ENCODE measurements at regions not wholly inside any gene's neighbourhood (a gene's known extent, or its start where the extent isn't known, plus 50 kb on each side); places are given as distances from the start of the nearest gene placed in this dataset.

GRCh38 chr2:176614049-176614448, 344.8 kb downstream of the MTX2 start:
- Histone ChIP-seq H3K27ac (no peak overlapping the region), H3K4me3 (no peak overlapping the region), H3K36me3 (no peaks in the 10 kb centered on the region), H3K4me1 (ENCODE audit: control insufficient read depth in 1 of 2, low read depth in 2 of 2) (no peaks in the 10 kb centered on the region), H3K9me3 (no peaks in the 10 kb centered on the region), H3K27me3 (replicated peaks; ENCODE audit: insufficient read depth) (no peaks in the 10 kb centered on the region)
- DNase-seq (ENCODE audit: low spot score) (no peak), ATAC-seq (ENCODE audit: insufficient number of reproducible peaks, low FRiP score, low read depth) (no peak)
- TF ChIP-seq, protein P1, sequence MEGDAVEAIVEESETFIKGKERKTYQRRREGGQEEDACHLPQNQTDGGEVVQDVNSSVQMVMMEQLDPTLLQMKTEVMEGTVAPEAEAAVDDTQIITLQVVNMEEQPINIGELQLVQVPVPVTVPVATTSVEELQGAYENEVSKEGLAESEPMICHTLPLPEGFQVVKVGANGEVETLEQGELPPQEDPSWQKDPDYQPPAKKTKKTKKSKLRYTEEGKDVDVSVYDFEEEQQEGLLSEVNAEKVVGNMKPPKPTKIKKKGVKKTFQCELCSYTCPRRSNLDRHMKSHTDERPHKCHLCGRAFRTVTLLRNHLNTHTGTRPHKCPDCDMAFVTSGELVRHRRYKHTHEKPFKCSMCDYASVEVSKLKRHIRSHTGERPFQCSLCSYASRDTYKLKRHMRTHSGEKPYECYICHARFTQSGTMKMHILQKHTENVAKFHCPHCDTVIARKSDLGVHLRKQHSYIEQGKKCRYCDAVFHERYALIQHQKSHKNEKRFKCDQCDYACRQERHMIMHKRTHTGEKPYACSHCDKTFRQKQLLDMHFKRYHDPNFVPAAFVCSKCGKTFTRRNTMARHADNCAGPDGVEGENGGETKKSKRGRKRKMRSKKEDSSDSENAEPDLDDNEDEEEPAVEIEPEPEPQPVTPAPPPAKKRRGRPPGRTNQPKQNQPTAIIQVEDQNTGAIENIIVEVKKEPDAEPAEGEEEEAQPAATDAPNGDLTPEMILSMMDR (IDR thresholded peaks at IDR 0.05) = no peak

DNA sequence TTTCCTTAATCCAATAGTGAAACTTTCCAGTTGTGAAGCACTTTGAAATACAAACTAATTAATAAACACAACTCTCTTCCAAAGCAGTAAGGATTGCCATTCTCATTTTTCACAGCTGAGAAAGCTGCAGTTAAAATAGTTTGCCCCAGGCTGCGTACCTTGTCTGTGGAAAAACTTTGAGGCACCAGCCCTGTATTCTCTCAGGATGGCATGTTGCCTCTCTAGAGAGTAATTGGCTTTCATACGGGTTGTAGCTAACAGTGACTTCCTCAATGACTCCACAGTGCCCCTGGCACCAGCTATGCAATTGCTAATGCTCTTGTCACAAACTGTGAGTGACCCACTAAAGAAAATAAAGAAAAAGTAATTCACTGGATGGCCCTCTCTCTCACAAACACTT, 345.7 kb downstream of the MTX2 start:
- no peaks in the 10 kb centered on the region for H3K4me1 ChIP-seq (ENCODE audit: control insufficient read depth in 1 of 2, low read depth in 2 of 2)
- ATAC-seq (ENCODE audit: insufficient number of reproducible peaks, low FRiP score, low read depth) (no peak), DNase-seq (ENCODE audit: low spot score) (no peak)
- H3K4me3 ChIP-seq = no peak overlapping the region
- H3K9me3 ChIP-seq = no peaks in the 10 kb centered on the region
- no peaks in the 10 kb centered on the region for H3K27me3 ChIP-seq (replicated peaks; ENCODE audit: insufficient read depth)
- H3K36me3 ChIP-seq = no peaks in the 10 kb centered on the region
- H3K27ac ChIP-seq = no peak overlapping the region
- TF ChIP-seq, protein P1 (IDR thresholded peaks at IDR 0.05) = no peak

- no peaks in the 10 kb centered on the region for H3K9me3 ChIP-seq
- no peaks in the 10 kb centered on the region for H3K36me3 ChIP-seq
- no peak overlapping the region for H3K4me3 ChIP-seq
- TF ChIP-seq, protein P1 (IDR thresholded peaks at IDR 0.05) = no peak
- H3K27ac ChIP-seq = no peak overlapping the region
- no peaks in the 10 kb centered on the region for H3K4me1 ChIP-seq (ENCODE audit: control insufficient read depth in 1 of 2, low read depth in 2 of 2)
- DNase-seq (ENCODE audit: low spot score) (no peak), ATAC-seq (ENCODE audit: insufficient number of reproducible peaks, low FRiP score, low read depth) (no peak)
- H3K27me3 ChIP-seq (replicated peaks; ENCODE audit: insufficient read depth) = no peaks in the 10 kb centered on the region
Observed at GRCh38 chr2:176619504-176619903, 350.3 kb downstream of the MTX2 start.

DNA sequence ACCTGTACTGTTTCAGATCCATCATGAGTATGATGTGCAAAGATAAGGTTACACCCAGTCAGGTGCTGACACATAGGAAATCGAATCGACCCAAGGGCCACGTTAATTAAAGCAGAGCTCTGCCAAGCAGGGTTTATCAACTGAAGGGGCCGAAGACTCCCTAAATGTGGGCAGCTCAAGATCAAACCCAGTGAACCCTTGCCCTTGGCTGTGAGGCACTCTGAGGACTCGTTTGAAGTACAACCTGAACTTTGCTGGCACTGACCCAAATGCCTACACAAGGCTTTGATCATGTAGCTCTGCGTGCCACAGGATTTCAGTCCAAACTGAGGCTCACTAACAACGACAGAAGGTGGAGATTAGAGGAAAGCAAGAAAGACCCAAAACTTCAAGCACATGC, 352.1 kb downstream of the MTX2 start:
- TF ChIP-seq, protein P1 (IDR thresholded peaks at IDR 0.05) = no peak
- Histone ChIP-seq H3K4me3 (no peak overlapping the region), H3K9me3 (no peaks in the 10 kb centered on the region), H3K27me3 (replicated peaks; ENCODE audit: insufficient read depth) (no peaks in the 10 kb centered on the region), H3K36me3 (no peaks in the 10 kb centered on the region), H3K4me1 (ENCODE audit: control insufficient read depth in 1 of 2, low read depth in 2 of 2) (no peaks in the 10 kb centered on the region), H3K27ac (no peak overlapping the region)
- ATAC-seq (ENCODE audit: insufficient number of reproducible peaks, low FRiP score, low read depth) = no peak
- DNase-seq (ENCODE audit: low spot score) = no peak

- no peak overlapping the region for H3K4me3 ChIP-seq
- no peaks in the 10 kb centered on the region for H3K36me3 ChIP-seq
- H3K27me3 ChIP-seq (replicated peaks; ENCODE audit: insufficient read depth) = no peaks in the 10 kb centered on the region
- H3K27ac ChIP-seq = no peak overlapping the region
- H3K4me1 ChIP-seq (ENCODE audit: control insufficient read depth in 1 of 2, low read depth in 2 of 2) = no peaks in the 10 kb centered on the region
- H3K9me3 ChIP-seq = no peaks in the 10 kb centered on the region
- no peak for DNase-seq (ENCODE audit: low spot score)
- no peak for ATAC-seq (ENCODE audit: insufficient number of reproducible peaks, low FRiP score, low read depth)
- TF ChIP-seq, protein P1 (IDR thresholded peaks at IDR 0.05) = no peak
Observed at GRCh38 chr2:176622792-176623191, 353.6 kb downstream of the MTX2 start.

Measured in thoracic aorta (tissue), 2 donors.